Parathyroid adenoma (tissue), 2 donors: ENCODE measurements at regions not wholly inside any gene's neighbourhood (a gene's known extent, or its start where the extent isn't known, plus 50 kb on each side); places are given as distances from the start of the nearest gene placed in this dataset.
"Not testable (repeated sequence)": the region's sequence is repeated elsewhere in the genome, so short reads cannot be mapped to it uniquely, and the experiment has no call there.

ENCODE experiments used
- H2AFZ ChIP-seq: fragments of 300-600 bp; sonication (generic); one replicate; pipeline ENCODE4 v1.7.0; 2017; ENCODE audit warnings: antibody characterized with exemption, mild to moderate bottlenecking
- H3K27ac ChIP-seq: fragments of 300-600 bp; sonication (generic); one replicate; pipeline ENCODE4 v1.7.0; 2017
- H3K27me3 ChIP-seq: fragments of 300-600 bp; sonication (generic); one replicate; pipeline ENCODE4 v1.7.0; 2017; ENCODE audit warnings: low read length; ENCODE audit not compliant: control insufficient read depth, insufficient read depth
- H3K36me3 ChIP-seq: fragments of 300-600 bp; sonication (generic); one replicate; pipeline ENCODE4 v1.7.0; 2017; ENCODE audit warnings: low read length; ENCODE audit not compliant: control insufficient read depth, insufficient read depth
- H3K4me1 ChIP-seq: fragments of 300-600 bp; sonication (generic); one replicate; pipeline ENCODE4 v1.7.0; 2017; ENCODE audit warnings: control low read depth
- H3K4me2 ChIP-seq: fragments of 300-600 bp; sonication (generic); one replicate; pipeline ENCODE4 v1.7.0; 2017; ENCODE audit warnings: low read length
- H3K4me3 ChIP-seq: fragments of 300-600 bp; sonication (generic); one replicate; pipeline ENCODE4 v1.7.0; 2017; ENCODE audit warnings: low read depth, low read length
- H3K79me2 ChIP-seq: fragments of 300-600 bp; sonication (generic); one replicate; pipeline ENCODE4 v1.7.0; 2017; ENCODE audit warnings: control low read depth
- H3K9ac ChIP-seq: fragments of 300-600 bp; sonication (generic); one replicate; pipeline ENCODE4 v1.7.0; 2017; ENCODE audit warnings: mild to moderate bottlenecking
- H3K9me3 ChIP-seq: fragments of 300-600 bp; sonication (generic); one replicate; pipeline ENCODE4 v1.7.0; 2017; ENCODE audit warnings: low read length; ENCODE audit not compliant: control insufficient read depth
- TF ChIP-seq, protein P1 (sequence below): fragments of 300-600 bp; sonication (generic); IDR thresholded peaks from one replicate; pipeline ENCODE4 v1.7.0; 2017; ENCODE audit warnings: antibody characterized with exemption, mild to moderate bottlenecking
- donor health status: primary hyperparathyroidism.

DNA sequence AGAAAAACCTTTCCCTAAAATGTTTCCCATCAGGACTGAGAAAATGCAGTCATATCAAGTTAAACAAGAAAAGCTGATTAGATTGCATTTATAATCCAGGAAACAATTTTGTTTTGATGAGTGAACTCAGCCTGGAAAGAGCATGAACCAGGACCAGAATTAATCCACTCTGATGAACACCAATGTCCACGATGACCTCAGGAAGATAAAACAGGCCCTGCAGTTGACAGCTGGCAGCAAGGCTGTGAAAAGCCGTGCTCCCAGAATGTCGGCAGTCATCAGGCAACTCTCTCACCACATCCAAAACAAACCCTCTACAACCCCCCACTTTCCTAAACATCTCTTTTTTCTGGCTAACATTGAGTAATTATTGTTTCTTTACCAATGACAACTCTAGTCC, 74.0 kb upstream of the PROKR2 start:
- Histone ChIP-seq H3K9me3 (no peaks in the 10 kb centered on the region), H2AFZ (no peak overlapping the region), H3K36me3 (no peaks in the 10 kb centered on the region), H3K4me3 (no peak overlapping the region), H3K79me2 (no peaks in the 10 kb centered on the region), H3K4me1 (no peaks in the 10 kb centered on the region), H3K4me2 (no peak overlapping the region), H3K27me3 (no peaks in the 10 kb centered on the region), H3K9ac (no peak overlapping the region), H3K27ac (no peak overlapping the region)
- TF ChIP-seq, protein P1, sequence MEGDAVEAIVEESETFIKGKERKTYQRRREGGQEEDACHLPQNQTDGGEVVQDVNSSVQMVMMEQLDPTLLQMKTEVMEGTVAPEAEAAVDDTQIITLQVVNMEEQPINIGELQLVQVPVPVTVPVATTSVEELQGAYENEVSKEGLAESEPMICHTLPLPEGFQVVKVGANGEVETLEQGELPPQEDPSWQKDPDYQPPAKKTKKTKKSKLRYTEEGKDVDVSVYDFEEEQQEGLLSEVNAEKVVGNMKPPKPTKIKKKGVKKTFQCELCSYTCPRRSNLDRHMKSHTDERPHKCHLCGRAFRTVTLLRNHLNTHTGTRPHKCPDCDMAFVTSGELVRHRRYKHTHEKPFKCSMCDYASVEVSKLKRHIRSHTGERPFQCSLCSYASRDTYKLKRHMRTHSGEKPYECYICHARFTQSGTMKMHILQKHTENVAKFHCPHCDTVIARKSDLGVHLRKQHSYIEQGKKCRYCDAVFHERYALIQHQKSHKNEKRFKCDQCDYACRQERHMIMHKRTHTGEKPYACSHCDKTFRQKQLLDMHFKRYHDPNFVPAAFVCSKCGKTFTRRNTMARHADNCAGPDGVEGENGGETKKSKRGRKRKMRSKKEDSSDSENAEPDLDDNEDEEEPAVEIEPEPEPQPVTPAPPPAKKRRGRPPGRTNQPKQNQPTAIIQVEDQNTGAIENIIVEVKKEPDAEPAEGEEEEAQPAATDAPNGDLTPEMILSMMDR: no peak

DNA sequence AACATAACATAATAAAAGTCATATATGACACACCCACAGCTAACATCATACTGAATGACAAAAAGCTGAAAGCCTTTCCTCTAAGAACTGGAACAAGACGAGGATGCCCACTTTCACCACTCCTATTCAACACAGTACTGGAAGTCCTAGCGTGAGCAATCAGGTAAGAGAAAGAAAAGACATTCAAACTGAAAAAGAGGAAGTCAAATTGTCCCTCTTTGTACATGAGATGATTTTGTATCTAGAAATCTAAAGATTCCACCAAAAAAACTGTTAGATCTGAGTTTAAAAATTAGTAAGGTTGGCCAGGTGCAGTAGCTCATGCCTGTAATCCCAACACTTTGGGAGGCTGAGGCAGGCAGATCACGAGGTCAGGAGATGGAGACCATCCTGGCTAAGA, 70.1 kb upstream of the PROKR2 start:
- not testable (repeated sequence) for H3K79me2 ChIP-seq

DNA sequence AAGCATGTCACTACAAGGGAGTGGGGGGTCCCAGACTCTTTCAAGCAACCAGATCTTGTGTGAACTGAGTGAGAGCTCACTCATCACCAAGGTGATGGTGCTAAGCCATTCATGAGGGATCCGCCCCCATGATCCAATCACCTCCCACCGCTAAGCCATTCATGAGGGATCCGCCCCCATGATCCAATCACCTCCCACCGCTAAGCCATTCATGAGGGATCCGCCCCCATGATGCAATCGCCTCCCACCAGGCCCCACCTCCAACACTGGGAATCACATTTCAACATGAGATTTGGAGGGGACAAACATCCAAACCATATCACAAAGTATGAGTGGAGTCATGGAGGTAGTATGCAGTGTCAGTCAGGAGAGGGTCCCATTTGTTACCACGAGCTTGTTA, 64.8 kb upstream of the PROKR2 start:
- H3K4me3 ChIP-seq, H3K9me3 ChIP-seq, H3K4me1 ChIP-seq, H3K79me2 ChIP-seq, H3K27me3 ChIP-seq, H2AFZ ChIP-seq, H3K27ac ChIP-seq, H3K36me3 ChIP-seq, H3K4me2 ChIP-seq, H3K9ac ChIP-seq: not testable (repeated sequence)

More for the DNA sequence above, 70.1 kb upstream of the PROKR2 start:
- not testable (repeated sequence) for H2AFZ ChIP-seq, H3K9me3 ChIP-seq, H3K4me3 ChIP-seq, H3K36me3 ChIP-seq, H3K27ac ChIP-seq, H3K4me2 ChIP-seq, H3K4me1 ChIP-seq, H3K9ac ChIP-seq, H3K27me3 ChIP-seq

DNA sequence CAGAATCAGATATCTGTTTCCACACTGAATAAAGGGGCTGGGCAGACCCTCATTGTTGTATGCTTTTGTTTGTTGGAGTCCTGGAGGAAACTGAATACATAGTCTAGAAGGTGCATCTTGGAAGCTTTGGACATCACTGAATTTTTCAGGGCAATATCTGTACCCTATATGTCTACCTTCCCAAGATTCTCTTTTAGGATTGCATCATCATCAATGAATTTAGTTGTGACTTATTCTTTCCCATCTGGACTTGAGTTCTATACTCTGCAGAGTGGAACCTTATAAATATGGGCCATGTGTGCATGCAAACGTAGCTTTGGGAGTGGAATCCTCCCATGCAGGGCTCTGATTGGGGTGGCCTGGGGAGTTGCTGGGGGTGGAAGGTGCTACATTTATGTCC, 60.7 kb upstream of the PROKR2 start:
- H3K9me3 ChIP-seq: no peaks in the 10 kb centered on the region
- H3K27ac ChIP-seq: no peak overlapping the region
- no peak overlapping the region for H3K4me2 ChIP-seq
- H3K79me2 ChIP-seq: no peaks in the 10 kb centered on the region
- no peak overlapping the region for H2AFZ ChIP-seq
- no peaks in the 10 kb centered on the region for H3K4me1 ChIP-seq
- no peak overlapping the region for H3K9ac ChIP-seq
- TF ChIP-seq, protein P1: no peak
- no peak overlapping the region for H3K4me3 ChIP-seq
- no peaks in the 10 kb centered on the region for H3K27me3 ChIP-seq
- H3K36me3 ChIP-seq: no peaks in the 10 kb centered on the region

DNA sequence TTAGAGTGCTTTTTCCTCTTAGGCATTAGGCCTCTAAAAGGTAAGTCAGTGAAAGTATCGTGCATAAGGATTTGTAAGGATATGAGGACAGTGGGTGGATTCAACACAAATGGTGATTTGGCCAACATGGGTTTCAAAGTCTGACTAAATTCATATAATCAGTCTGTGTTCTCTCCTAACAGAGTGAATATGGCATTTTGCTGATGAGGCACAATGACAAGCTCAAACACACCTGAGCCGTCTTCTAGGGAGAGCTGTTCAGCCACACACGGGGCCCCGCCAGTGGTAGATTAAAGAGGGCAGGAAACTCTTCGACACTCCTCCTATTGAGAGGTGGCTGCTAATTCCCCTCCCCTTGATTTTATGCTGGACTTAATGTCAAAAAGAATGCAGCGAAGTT, 59.5 kb upstream of the PROKR2 start:
- no peak overlapping the region for H3K4me2 ChIP-seq
- no peaks in the 10 kb centered on the region for H3K36me3 ChIP-seq

GRCh38 chr20:5374171-5374570, 57.4 kb upstream of the PROKR2 start:
- H3K4me3 ChIP-seq: no peak overlapping the region
- H3K27ac ChIP-seq: no peak overlapping the region
- no peak overlapping the region for H3K4me2 ChIP-seq
- TF ChIP-seq, protein P1: no peak
- no peak overlapping the region for H2AFZ ChIP-seq
- no peaks in the 10 kb centered on the region for H3K79me2 ChIP-seq
- H3K27me3 ChIP-seq: no peaks in the 10 kb centered on the region
- no peaks in the 10 kb centered on the region for H3K9me3 ChIP-seq
- H3K4me1 ChIP-seq: no peaks in the 10 kb centered on the region
- H3K36me3 ChIP-seq: no peaks in the 10 kb centered on the region
- H3K9ac ChIP-seq: no peak overlapping the region

More for the DNA sequence above, 59.5 kb upstream of the PROKR2 start:
- Histone ChIP-seq H3K4me3 (no peak overlapping the region), H2AFZ (no peak overlapping the region), H3K4me1 (no peaks in the 10 kb centered on the region), H3K27ac (no peak overlapping the region), H3K79me2 (no peaks in the 10 kb centered on the region), H3K9ac (no peak overlapping the region), H3K9me3 (no peaks in the 10 kb centered on the region), H3K27me3 (no peaks in the 10 kb centered on the region)
- TF ChIP-seq, protein P1: no peak
